ENCODE measurements at regions not wholly inside any gene's neighbourhood (a gene's known extent, or its start where the extent isn't known, plus 50 kb on each side); places are given as distances from the start of the nearest gene placed in this dataset.

DNA sequence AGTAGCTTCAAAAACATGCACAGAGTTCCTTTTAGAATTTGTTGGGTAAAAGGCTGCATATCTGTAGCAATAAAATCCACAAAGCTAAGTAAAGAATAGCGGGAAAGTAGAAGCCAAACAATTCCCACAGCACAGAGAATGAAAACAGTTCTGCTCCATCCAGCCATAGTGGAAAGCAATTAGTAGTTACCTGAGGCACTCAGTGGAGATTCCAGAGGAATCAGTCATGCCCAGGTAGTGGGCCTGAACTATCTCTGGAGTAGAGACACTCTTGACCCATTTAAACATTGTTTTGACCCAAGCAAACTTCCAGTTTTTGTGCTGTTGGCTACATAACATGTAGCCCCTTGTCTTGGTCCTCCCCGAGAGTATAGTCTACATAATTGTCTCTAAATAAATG lies 559.5 kb upstream of the PTCHD4 start:
- H3K27me3 ChIP-seq (replicated peaks in 1 of 2; ENCODE audit: control insufficient read depth in 2 of 2, insufficient read depth in 2 of 2, low read length in 1 of 2) = no peaks in the 10 kb centered on the region
- ATAC-seq (no peak), FAIRE-seq (no peak), DNase-seq (ENCODE audit: low read depth, low spot score) (no peak)
- H2AFZ ChIP-seq (ENCODE audit: control insufficient read depth, low read depth, low read length) = no peak overlapping the region
- 5% methylated on average over 2 of the region's 2 CpGs for WGBS (ENCODE audit: insufficient coverage, insufficient replicate concordance, low lambda C conversion rate, missing lambda C conversion rate)
- H3K9ac ChIP-seq (ENCODE audit: control insufficient read depth, insufficient read depth, low read length) = no peak overlapping the region
- no peaks in the 10 kb centered on the region for H3K4me1 ChIP-seq (ENCODE audit: control insufficient read depth, insufficient read depth, low read length)
- no peak overlapping the region for H3K27ac ChIP-seq (ENCODE audit: control insufficient read depth, insufficient read depth)
- CTCF ChIA-PET = no interaction called here
- in situ Hi-C loops (cut with MboI) (no loop called here), intact Hi-C loops (cut with micrococcal nuclease; ENCODE audit: unreplicated experiment) (no loop called here)
- H3K36me3 ChIP-seq (ENCODE audit: control insufficient read depth in 2 of 2, insufficient read depth in 2 of 2, low read length in 1 of 2) = no peaks in the 10 kb centered on the region
- no peaks in the 10 kb centered on the region for H4K20me1 ChIP-seq (ENCODE audit: control insufficient read depth, insufficient read depth)
- H3K79me2 ChIP-seq (ENCODE audit: control insufficient read depth, insufficient read depth, low read length) = no peaks in the 10 kb centered on the region
- no peaks in the 10 kb centered on the region for H3K9me3 ChIP-seq (replicated peaks; ENCODE audit: control insufficient read depth, insufficient read depth, low read length)
- POLR2A ChIA-PET = no interaction called here
- TF ChIP-seq SREBF1 (IDR thresholded peaks at IDR 0.05; ENCODE audit: low read length) (no peak), HCFC1 (IDR thresholded peaks at IDR 0.05; ENCODE audit: low read length) (no peak)
- TF ChIP-seq, protein P1, sequence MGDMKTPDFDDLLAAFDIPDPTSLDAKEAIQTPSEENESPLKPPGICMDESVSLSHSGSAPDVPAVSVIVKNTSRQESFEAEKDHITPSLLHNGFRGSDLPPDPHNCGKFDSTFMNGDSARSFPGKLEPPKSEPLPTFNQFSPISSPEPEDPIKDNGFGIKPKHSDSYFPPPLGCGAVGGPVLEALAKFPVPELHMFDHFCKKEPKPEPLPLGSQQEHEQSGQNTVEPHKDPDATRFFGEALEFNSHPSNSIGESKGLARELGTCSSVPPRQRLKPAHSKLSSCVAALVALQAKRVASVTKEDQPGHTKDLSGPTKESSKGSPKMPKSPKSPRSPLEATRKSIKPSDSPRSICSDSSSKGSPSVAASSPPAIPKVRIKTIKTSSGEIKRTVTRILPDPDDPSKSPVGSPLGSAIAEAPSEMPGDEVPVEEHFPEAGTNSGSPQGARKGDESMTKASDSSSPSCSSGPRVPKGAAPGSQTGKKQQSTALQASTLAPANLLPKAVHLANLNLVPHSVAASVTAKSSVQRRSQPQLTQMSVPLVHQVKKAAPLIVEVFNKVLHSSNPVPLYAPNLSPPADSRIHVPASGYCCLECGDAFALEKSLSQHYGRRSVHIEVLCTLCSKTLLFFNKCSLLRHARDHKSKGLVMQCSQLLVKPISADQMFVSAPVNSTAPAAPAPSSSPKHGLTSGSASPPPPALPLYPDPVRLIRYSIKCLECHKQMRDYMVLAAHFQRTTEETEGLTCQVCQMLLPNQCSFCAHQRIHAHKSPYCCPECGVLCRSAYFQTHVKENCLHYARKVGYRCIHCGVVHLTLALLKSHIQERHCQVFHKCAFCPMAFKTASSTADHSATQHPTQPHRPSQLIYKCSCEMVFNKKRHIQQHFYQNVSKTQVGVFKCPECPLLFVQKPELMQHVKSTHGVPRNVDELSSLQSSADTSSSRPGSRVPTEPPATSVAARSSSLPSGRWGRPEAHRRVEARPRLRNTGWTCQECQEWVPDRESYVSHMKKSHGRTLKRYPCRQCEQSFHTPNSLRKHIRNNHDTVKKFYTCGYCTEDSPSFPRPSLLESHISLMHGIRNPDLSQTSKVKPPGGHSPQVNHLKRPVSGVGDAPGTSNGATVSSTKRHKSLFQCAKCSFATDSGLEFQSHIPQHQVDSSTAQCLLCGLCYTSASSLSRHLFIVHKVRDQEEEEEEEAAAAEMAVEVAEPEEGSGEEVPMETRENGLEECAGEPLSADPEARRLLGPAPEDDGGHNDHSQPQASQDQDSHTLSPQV (IDR thresholded peaks at IDR 0.05) = no peak
- RAD21 ChIA-PET (ENCODE audit: unreplicated experiment) = no interaction called here
- SMC1A ChIA-PET (ENCODE audit: uncharacterized antibody, unreplicated experiment) = no interaction called here
- BruUV-seq (replicated peaks) = no TSS peak
- H3K4me2 ChIP-seq (ENCODE audit: control insufficient read depth, insufficient read depth) = no peak overlapping the region
- H3K4me3 ChIP-seq = no peak overlapping the region

DNA sequence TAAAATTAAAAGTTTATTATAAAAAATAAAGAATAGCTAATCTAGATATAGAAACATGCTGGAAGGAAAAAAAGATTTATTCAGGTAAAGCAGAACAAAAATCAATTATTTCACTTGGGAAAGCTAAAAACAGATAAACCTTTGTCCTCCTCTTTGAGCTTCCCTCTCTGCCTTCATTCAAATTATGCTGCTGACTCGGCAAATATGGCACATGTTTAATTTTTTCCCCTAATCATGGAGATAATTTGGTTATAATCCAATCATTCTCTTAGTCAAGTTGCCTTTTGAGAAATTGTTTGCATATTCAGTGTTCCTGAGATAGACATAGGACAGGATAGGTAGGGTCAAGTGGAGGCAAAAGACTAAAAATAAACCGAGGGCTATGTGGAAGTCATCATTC lies 556.8 kb upstream of the PTCHD4 start:
- no peaks in the 10 kb centered on the region for H3K9me3 ChIP-seq (replicated peaks; ENCODE audit: control insufficient read depth, insufficient read depth, low read length)
- CTCF ChIA-PET = no interaction called here
- no TSS peak for BruUV-seq (replicated peaks)
- intact Hi-C loops (cut with micrococcal nuclease; ENCODE audit: unreplicated experiment) (no loop called here), in situ Hi-C loops (cut with MboI) (no loop called here)
- DNase-seq (ENCODE audit: low read depth, low spot score) = no peak
- WGBS (ENCODE audit: insufficient coverage, insufficient replicate concordance, low lambda C conversion rate, missing lambda C conversion rate) = 0% methylated on average over 2 of the region's 2 CpGs
- no peaks in the 10 kb centered on the region for H3K79me2 ChIP-seq (ENCODE audit: control insufficient read depth, insufficient read depth, low read length)
- H3K36me3 ChIP-seq (ENCODE audit: control insufficient read depth in 2 of 2, insufficient read depth in 2 of 2, low read length in 1 of 2) = no peaks in the 10 kb centered on the region
- no peak overlapping the region for H3K4me2 ChIP-seq (ENCODE audit: control insufficient read depth, insufficient read depth)
- RAD21 ChIA-PET (ENCODE audit: unreplicated experiment) = no interaction called here
- no peak overlapping the region for H3K4me3 ChIP-seq
- no peak overlapping the region for H2AFZ ChIP-seq (ENCODE audit: control insufficient read depth, low read depth, low read length)
- no peak for FAIRE-seq
- H4K20me1 ChIP-seq (ENCODE audit: control insufficient read depth, insufficient read depth) = no peaks in the 10 kb centered on the region
- SMC1A ChIA-PET (ENCODE audit: uncharacterized antibody, unreplicated experiment) = interaction anchor here (0.9 kb wide), 2 partner anchors 14 to 101 kb away, joined by 3 read pairs; no protein-coding TSS in a partner anchor
- no peaks in the 10 kb centered on the region for H3K4me1 ChIP-seq (ENCODE audit: control insufficient read depth, insufficient read depth, low read length)
- no peak overlapping the region for H3K27ac ChIP-seq (ENCODE audit: control insufficient read depth, insufficient read depth)
- POLR2A ChIA-PET = no interaction called here
- no peak overlapping the region for H3K9ac ChIP-seq (ENCODE audit: control insufficient read depth, insufficient read depth, low read length)
- no peaks in the 10 kb centered on the region for H3K27me3 ChIP-seq (replicated peaks in 1 of 2; ENCODE audit: control insufficient read depth in 2 of 2, insufficient read depth in 2 of 2, low read length in 1 of 2)
- no peak for ATAC-seq
- no peak for TF ChIP-seq CBX3 (IDR thresholded peaks at IDR 0.05; ENCODE audit: borderline replicate concordance, low read depth)
- no peak for TF ChIP-seq YY1 (IDR thresholded peaks at IDR 0.05; ENCODE audit: low read depth, low read length)
- TF ChIP-seq JUND (IDR thresholded peaks at IDR 0.05; ENCODE audit: low read depth, low read length) = no peak
- no peak for TF ChIP-seq HDAC2 (IDR thresholded peaks at IDR 0.05)
- no peak for TF ChIP-seq TCF7 (IDR thresholded peaks at IDR 0.05; ENCODE audit: borderline replicate concordance)
- no peak for TF ChIP-seq BHLHE40 (IDR thresholded peaks at IDR 0.05; ENCODE audit: borderline replicate concordance in 1 of 2, low read depth in 2 of 2, low read length in 1 of 2)
- TF ChIP-seq POLR2AphosphoS5 (IDR thresholded peaks at IDR 0.05; ENCODE audit: low read length) = no peak
- TF ChIP-seq GABPA (IDR thresholded peaks at IDR 0.05; ENCODE audit: low read depth) = no peak
- TF ChIP-seq POLR2AphosphoS2 (IDR thresholded peaks at IDR 0.05; ENCODE audit: low read depth, low read length) = no peak

Measured in GM12878 (cell line).